H9 (cell line): ENCODE measurements at regions not wholly inside any gene's neighbourhood (a gene's known extent, or its start where the extent isn't known, plus 50 kb on each side); places are given as distances from the start of the nearest gene placed in this dataset.

Source experiments
- DNase-seq: peaks from one replicate; pipeline ENCODE4 v3.0.0-alpha.2; 2017
- H2AFZ ChIP-seq: one replicate; pipeline ENCODE4 v1.6.1; 2013; ENCODE audit warnings: mild to moderate bottlenecking, low read length, control low read depth, moderate library complexity
- H2AK5ac ChIP-seq: 2 replicates; pipeline ENCODE4 v1.6.1; 2013; ENCODE audit warnings: low read length, control low read depth, mixed read lengths; ENCODE audit not compliant: insufficient read length
- H2BK120ac ChIP-seq: one replicate; pipeline ENCODE4 v1.6.1; 2013; ENCODE audit warnings: low read depth, mild to moderate bottlenecking, low read length, control low read depth, inconsistent platforms; ENCODE audit not compliant: poor library complexity, severe bottlenecking
- H2BK12ac ChIP-seq: 2 replicates; pipeline ENCODE4 v1.6.1; 2013; ENCODE audit warnings: low read length, control low read depth, mixed read lengths, low read depth; ENCODE audit not compliant: insufficient read length
- H2BK15ac ChIP-seq: 2 replicates; pipeline ENCODE4 v1.6.1; 2013; ENCODE audit warnings: low read depth, low read length, control low read depth
- H2BK20ac ChIP-seq: one replicate; pipeline ENCODE4 v1.6.1; 2013; ENCODE audit warnings: low read depth, mild to moderate bottlenecking, low read length, control low read depth, inconsistent platforms; ENCODE audit not compliant: poor library complexity, severe bottlenecking
- H2BK5ac ChIP-seq: 2 replicates; pipeline ENCODE4 v1.6.1; 2013; ENCODE audit warnings: low read length, control low read depth, mixed read lengths; ENCODE audit not compliant: insufficient read length
- H3K14ac ChIP-seq: 2 replicates; pipeline ENCODE4 v1.6.1; 2013; ENCODE audit warnings: low read length, control low read depth; ENCODE audit not compliant: insufficient read depth
- H3K18ac ChIP-seq: 2 replicates; pipeline ENCODE4 v1.6.1; 2013; ENCODE audit warnings: low read depth, mild to moderate bottlenecking, mixed read lengths, low read length, control low read depth; ENCODE audit not compliant: insufficient read length
- H3K23ac ChIP-seq: 2 replicates; pipeline ENCODE4 v1.6.1; 2013; ENCODE audit warnings: low read length, control low read depth, mixed read lengths, low read depth; ENCODE audit not compliant: insufficient read length
- H3K23me2 ChIP-seq: 2 replicates; pipeline ENCODE4 v1.6.1; 2013; ENCODE audit warnings: low read depth, mild to moderate bottlenecking, mixed read lengths, low read length, control low read depth; ENCODE audit not compliant: insufficient read length, poor library complexity, severe bottlenecking
- H3K27ac ChIP-seq: 2 replicates; pipeline ENCODE4 v1.5.1; 2013; ENCODE audit warnings: low read length, control low read depth, mixed read lengths, low read depth; ENCODE audit not compliant: insufficient read length
- H3K27me3 ChIP-seq: 2 replicates; pipeline ENCODE4 v1.6.1; 2013; ENCODE audit warnings: low read length, control low read depth, inconsistent platforms; ENCODE audit not compliant: insufficient read depth
- H3K4ac ChIP-seq: 2 replicates; pipeline ENCODE4 v1.6.1; 2013; ENCODE audit warnings: low read depth, mild to moderate bottlenecking, control low read depth, inconsistent platforms, low read length, moderate library complexity
- H3K4me1 ChIP-seq: 2 replicates; pipeline ENCODE4 v1.6.1; 2013; ENCODE audit warnings: low read length, control low read depth, inconsistent platforms; ENCODE audit not compliant: insufficient read depth
- H3K4me2 ChIP-seq: 2 replicates; pipeline ENCODE4 v1.6.1; 2013; ENCODE audit warnings: low read length, control low read depth, mixed read lengths; ENCODE audit not compliant: insufficient read length, insufficient read depth
- H3K56ac ChIP-seq: 2 replicates; pipeline ENCODE4 v1.6.1; 2013; ENCODE audit warnings: low read depth, mild to moderate bottlenecking, mixed read lengths, low read length, control low read depth; ENCODE audit not compliant: insufficient read length
- H3K79me1 ChIP-seq: 2 replicates; pipeline ENCODE4 v1.6.1; 2013; ENCODE audit warnings: low read depth, mild to moderate bottlenecking, moderate library complexity, low read length, control low read depth, inconsistent platforms; ENCODE audit not compliant: insufficient read depth, poor library complexity, severe bottlenecking
- H3K79me2 ChIP-seq: 2 replicates; pipeline ENCODE4 v1.6.1; 2013; ENCODE audit warnings: low read length, control low read depth, inconsistent platforms; ENCODE audit not compliant: insufficient read depth
- H3K9ac ChIP-seq: 2 replicates; pipeline ENCODE4 v1.6.1; 2013; ENCODE audit warnings: low read length, control low read depth, mixed read lengths; ENCODE audit not compliant: insufficient read length; ENCODE audit errors: extremely low read depth
- H3K9me3 ChIP-seq: one replicate; pipeline ENCODE4 v1.6.1; 2013; ENCODE audit warnings: low read depth, low read length, inconsistent platforms; ENCODE audit not compliant: control insufficient read depth
- H3T11ph ChIP-seq: one replicate; pipeline ENCODE4 v1.6.1; 2013; ENCODE audit warnings: mild to moderate bottlenecking, low read length, control low read depth, inconsistent platforms
- H4K20me1 ChIP-seq: one replicate; pipeline ENCODE4 v1.6.1; 2013; ENCODE audit not compliant: control insufficient read depth, insufficient read length, insufficient read depth
- H4K5ac ChIP-seq: 2 replicates; pipeline ENCODE4 v1.6.1; 2013; ENCODE audit warnings: low read depth, mild to moderate bottlenecking, mixed read lengths, low read length, control low read depth; ENCODE audit not compliant: insufficient read length
- H4K8ac ChIP-seq: replicated peaks from 2 replicates; pipeline ENCODE4 v1.6.1; 2013; ENCODE audit warnings: low read length, control low read depth, mixed read lengths, low read depth; ENCODE audit not compliant: insufficient read length
- H4K91ac ChIP-seq: 2 replicates; pipeline ENCODE4 v1.6.1; 2013; ENCODE audit warnings: low read depth, mild to moderate bottlenecking, moderate library complexity, mixed read lengths, low read length, control low read depth; ENCODE audit not compliant: insufficient read length
- H3K27ac Mint-ChIP-seq, 3 experiments: 2 replicates in 2 of 3; 3 replicates in 1 of 3; pipeline ENCODE4 v1.8.0; 2020 to 2021; ENCODE audit warnings: mixed read lengths in 3 of 3, mild to moderate bottlenecking in 1 of 3, moderate library complexity in 1 of 3
- H3K27me3 Mint-ChIP-seq: 2 replicates; pipeline ENCODE4 v1.8.0; 2021; ENCODE audit warnings: low read depth, mild to moderate bottlenecking, moderate library complexity, mixed read lengths
- H3K36me3 Mint-ChIP-seq, 3 experiments: 2 replicates in 2 of 3; 3 replicates in 1 of 3; pipeline ENCODE4 v1.8.0; 2020 to 2021; ENCODE audit warnings: low read depth in 3 of 3, mixed read lengths in 3 of 3; ENCODE audit not compliant: insufficient read depth in 1 of 3
- H3K4me1 Mint-ChIP-seq, 2 experiments: 2 replicates each; pipeline ENCODE4 v1.8.0; 2020; ENCODE audit warnings: mixed read lengths in 2 of 2
- H3K4me3 Mint-ChIP-seq, 2 experiments: 2 replicates in 1 of 2; 3 replicates in 1 of 2; pipeline ENCODE4 v1.8.0; 2020 to 2021; ENCODE audit warnings: mild to moderate bottlenecking in 2 of 2, mixed read lengths in 2 of 2, moderate library complexity in 1 of 2
- H3K9me3 Mint-ChIP-seq, 2 experiments: 2 replicates in 1 of 2; 3 replicates in 1 of 2; pipeline ENCODE4 v1.8.0; 2020; ENCODE audit warnings: mild to moderate bottlenecking in 2 of 2, mixed read lengths in 2 of 2, moderate library complexity in 1 of 2
- WGBS: extraction: QIAGEN DNeasy Blood & Tissue Kit; methylation state at CpG from one replicate; pipeline ENCODE4 v1.1.7; 2013; ENCODE audit warnings: missing lambda C conversion rate, low lambda C conversion rate, mixed read lengths; ENCODE audit not compliant: insufficient read length; ENCODE audit errors: extremely low coverage; 5-methylcytosine and 5-hydroxymethylcytosine counted together
- TF ChIP-seq, protein P1 (sequence below): fragments of 200-600 bp; sonication (generic); conservative IDR thresholded peaks from 3 replicates; pipeline ENCODE4 v1.8.0; 2021; ENCODE audit warnings: antibody characterized with exemption, mild to moderate bottlenecking

DNA sequence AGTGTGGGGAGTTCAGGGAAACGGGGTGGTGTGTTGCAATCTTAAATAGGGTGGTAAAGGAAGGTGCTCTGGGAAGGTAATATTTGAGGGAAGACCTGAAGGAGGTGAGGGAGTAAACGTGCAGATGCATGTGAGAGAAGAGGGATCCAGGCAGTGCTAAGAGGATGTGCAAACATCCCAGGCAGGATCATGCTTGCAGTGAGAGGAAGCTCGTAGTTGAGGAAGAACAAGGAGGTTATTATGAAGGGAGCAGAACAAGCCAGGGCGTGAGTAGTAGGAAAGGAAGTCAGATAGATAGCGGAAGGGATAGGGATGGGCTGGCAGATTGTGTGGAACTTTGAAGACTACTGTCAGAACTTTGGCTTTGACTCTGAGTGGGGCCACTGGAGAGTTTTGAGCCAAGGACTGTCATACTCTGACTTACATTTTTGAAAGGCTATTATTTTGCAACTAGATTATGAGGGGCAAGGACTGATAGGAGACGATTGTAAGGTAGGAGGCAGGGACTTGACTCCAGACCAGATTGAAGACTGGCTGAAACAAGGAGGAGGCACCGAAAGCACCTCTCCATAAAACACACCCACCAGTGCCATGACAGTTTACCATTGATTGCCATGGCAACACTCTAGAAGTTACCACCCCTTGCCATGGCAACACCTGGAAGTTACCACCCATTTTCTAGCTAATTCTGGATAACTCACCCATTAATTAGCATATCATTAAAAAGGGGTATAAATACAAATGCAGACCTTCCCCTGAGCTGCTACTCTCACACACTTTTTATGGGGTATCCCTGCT is 67.0 kb downstream of the XCL2 start:
- no peak overlapping the region for H2AFZ ChIP-seq
- H3K79me1 ChIP-seq = no peaks in the 10 kb centered on the region
- no peak overlapping the region for H2BK5ac ChIP-seq
- H3K36me3 Mint-ChIP-seq = peaks cover 10 to 21% (median 12%) of the 10 kb centered on the region in 3 experiments
- peaks cover 7% of the 10 kb centered on the region; the same call in 1 of the 2 replicates for H3K4me1 ChIP-seq
- H3K27ac Mint-ChIP-seq = no peak overlapping the region; a peak in 1 of 7 replicates
- no peaks in the 10 kb centered on the region for H3K27me3 ChIP-seq
- H3K18ac ChIP-seq = no peak overlapping the region
- H4K91ac ChIP-seq = no peak overlapping the region
- peaks cover 15 to 16% of the 10 kb centered on the region in 2 experiments for H3K9me3 Mint-ChIP-seq
- TF ChIP-seq, protein P1, sequence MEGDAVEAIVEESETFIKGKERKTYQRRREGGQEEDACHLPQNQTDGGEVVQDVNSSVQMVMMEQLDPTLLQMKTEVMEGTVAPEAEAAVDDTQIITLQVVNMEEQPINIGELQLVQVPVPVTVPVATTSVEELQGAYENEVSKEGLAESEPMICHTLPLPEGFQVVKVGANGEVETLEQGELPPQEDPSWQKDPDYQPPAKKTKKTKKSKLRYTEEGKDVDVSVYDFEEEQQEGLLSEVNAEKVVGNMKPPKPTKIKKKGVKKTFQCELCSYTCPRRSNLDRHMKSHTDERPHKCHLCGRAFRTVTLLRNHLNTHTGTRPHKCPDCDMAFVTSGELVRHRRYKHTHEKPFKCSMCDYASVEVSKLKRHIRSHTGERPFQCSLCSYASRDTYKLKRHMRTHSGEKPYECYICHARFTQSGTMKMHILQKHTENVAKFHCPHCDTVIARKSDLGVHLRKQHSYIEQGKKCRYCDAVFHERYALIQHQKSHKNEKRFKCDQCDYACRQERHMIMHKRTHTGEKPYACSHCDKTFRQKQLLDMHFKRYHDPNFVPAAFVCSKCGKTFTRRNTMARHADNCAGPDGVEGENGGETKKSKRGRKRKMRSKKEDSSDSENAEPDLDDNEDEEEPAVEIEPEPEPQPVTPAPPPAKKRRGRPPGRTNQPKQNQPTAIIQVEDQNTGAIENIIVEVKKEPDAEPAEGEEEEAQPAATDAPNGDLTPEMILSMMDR = no peak
- H3K4me3 Mint-ChIP-seq = no peak overlapping the region
- H3K9ac ChIP-seq = no peak overlapping the region
- no peaks in the 10 kb centered on the region for H3K79me2 ChIP-seq
- no peak overlapping the region for H2BK12ac ChIP-seq
- H3K4me1 Mint-ChIP-seq = peaks cover 15 to 19% of the 10 kb centered on the region in 2 experiments
- H2BK120ac ChIP-seq = no peak overlapping the region
- no peak overlapping the region for H4K8ac ChIP-seq
- H2AK5ac ChIP-seq = no peak overlapping the region
- H3K4me2 ChIP-seq = no peak overlapping the region
- H4K5ac ChIP-seq = no peak overlapping the region
- no peak for DNase-seq
- H3K14ac ChIP-seq = no peak overlapping the region
- H3K27ac ChIP-seq = no peak overlapping the region
- H2BK15ac ChIP-seq = no peak overlapping the region
- no peak overlapping the region for H3T11ph ChIP-seq
- no peak overlapping the region for H3K4ac ChIP-seq
- H3K23ac ChIP-seq = no peak overlapping the region
- no peaks in the 10 kb centered on the region for H4K20me1 ChIP-seq
- no CpG with 5 or more reads among the region's 7 CpGs for WGBS
- H3K23me2 ChIP-seq = no peaks in the 10 kb centered on the region
- no peaks in the 10 kb centered on the region for H3K9me3 ChIP-seq
- no peak overlapping the region for H2BK20ac ChIP-seq
- no peak overlapping the region for H3K56ac ChIP-seq
- H3K27me3 Mint-ChIP-seq = no peaks in the 10 kb centered on the region
